IMR-90 (cell line): ENCODE measurements at regions not wholly inside any gene's neighbourhood (a gene's known extent, or its start where the extent isn't known, plus 50 kb on each side); places are given as distances from the start of the nearest gene placed in this dataset.

Experiments
- BHLHE40 ChIP-seq: fragments of 150-350 bp; IDR thresholded peaks from 2 replicates; pipeline ENCODE4 v1.6.1; 2016; ENCODE audit warnings: mild to moderate bottlenecking, low read depth, low read length
- POLR2A ChIP-seq: IDR thresholded peaks from 2 replicates; pipeline ENCODE4 v1.6.1; 2012; ENCODE audit warnings: mild to moderate bottlenecking, low read depth, low read length
- TF ChIP-seq, protein P1 (sequence below): conservative IDR thresholded peaks from 2 replicates; pipeline ENCODE4 v1.5.1; 2012; ENCODE audit warnings: mild to moderate bottlenecking, low read depth, low read length, improper control_type of control experiment

DNA sequence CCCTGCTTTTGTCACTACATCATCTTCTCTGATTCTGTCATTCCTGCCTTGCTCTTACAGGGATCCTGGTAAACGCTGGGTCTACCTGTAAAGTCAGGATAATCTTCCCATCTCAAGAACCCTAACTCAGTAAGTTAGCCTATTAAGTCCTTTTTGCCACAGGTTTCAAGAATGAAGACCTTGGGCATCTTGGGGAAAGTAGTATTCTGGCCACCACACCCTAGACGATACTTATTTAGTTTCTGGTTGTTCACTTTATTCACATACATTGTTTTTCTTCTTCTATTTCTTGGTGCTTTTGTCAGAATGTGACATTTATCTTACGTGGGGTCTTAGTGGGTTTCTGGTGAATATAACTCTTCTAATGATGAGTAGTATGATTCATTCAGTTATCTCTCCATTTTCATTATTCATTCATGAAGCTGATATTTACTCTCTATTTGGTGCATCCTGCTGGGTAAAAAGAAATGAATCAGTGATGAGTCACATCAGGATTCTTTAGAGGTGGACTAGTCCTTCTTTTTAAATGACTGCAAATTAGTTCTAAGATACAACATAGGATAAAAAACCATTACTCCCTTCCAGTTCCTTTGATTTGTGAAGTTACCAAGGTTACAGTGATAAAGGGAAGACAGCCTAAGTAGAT is 514.4 kb upstream of the B3GALT2 start:
- TF ChIP-seq, protein P1, sequence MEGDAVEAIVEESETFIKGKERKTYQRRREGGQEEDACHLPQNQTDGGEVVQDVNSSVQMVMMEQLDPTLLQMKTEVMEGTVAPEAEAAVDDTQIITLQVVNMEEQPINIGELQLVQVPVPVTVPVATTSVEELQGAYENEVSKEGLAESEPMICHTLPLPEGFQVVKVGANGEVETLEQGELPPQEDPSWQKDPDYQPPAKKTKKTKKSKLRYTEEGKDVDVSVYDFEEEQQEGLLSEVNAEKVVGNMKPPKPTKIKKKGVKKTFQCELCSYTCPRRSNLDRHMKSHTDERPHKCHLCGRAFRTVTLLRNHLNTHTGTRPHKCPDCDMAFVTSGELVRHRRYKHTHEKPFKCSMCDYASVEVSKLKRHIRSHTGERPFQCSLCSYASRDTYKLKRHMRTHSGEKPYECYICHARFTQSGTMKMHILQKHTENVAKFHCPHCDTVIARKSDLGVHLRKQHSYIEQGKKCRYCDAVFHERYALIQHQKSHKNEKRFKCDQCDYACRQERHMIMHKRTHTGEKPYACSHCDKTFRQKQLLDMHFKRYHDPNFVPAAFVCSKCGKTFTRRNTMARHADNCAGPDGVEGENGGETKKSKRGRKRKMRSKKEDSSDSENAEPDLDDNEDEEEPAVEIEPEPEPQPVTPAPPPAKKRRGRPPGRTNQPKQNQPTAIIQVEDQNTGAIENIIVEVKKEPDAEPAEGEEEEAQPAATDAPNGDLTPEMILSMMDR = no peak
- TF ChIP-seq POLR2A (no peak), BHLHE40 (no peak)
